GM18505 (cell line): ENCODE measurements at regions not wholly inside any gene's neighbourhood (a gene's known extent, or its start where the extent isn't known, plus 50 kb on each side); places are given as distances from the start of the nearest gene placed in this dataset.

Experiments
- ATAC-seq: cut with Tn5 transposase; IDR thresholded peaks from one replicate; pipeline ENCODE4 v1.9.1; 2021; ENCODE audit not compliant: unreplicated experiment
- POLR2A ChIP-seq: IDR thresholded peaks from 4 replicates; pipeline ENCODE4 v1.6.1; 2011; ENCODE audit warnings: borderline replicate concordance; ENCODE audit not compliant: insufficient read depth, insufficient read length; ENCODE audit errors: extremely low read depth

GRCh38 chr4:131192318-131192717 lies 1956.8 kb upstream of the PCDH10 start:
- TF ChIP-seq POLR2A: no peak
- ATAC-seq: no peak

GRCh38 chr4:131207589-131207988 lies 1941.5 kb upstream of the PCDH10 start:
- TF ChIP-seq POLR2A: no peak
- no peak for ATAC-seq

GRCh38 chr4:131248314-131248713 lies 1900.8 kb upstream of the PCDH10 start:
- no peak for ATAC-seq
- no peak for TF ChIP-seq POLR2A

- no peak for ATAC-seq
- no peak for TF ChIP-seq POLR2A
Measured at GRCh38 chr4:131251321-131251720, 1897.8 kb upstream of the PCDH10 start.

- TF ChIP-seq POLR2A: no peak
- no peak for ATAC-seq
Measured at GRCh38 chr4:131257241-131257640, 1891.9 kb upstream of the PCDH10 start.

GRCh38 chr4:131258361-131258760 lies 1890.7 kb upstream of the PCDH10 start:
- no peak for TF ChIP-seq POLR2A
- no peak for ATAC-seq

GRCh38 chr4:131288441-131288840 lies 1860.7 kb upstream of the PCDH10 start:
- TF ChIP-seq POLR2A: no peak
- ATAC-seq: no peak

GRCh38 chr4:131296192-131296591 lies 1852.9 kb upstream of the PCDH10 start:
- no peak for ATAC-seq
- no peak for TF ChIP-seq POLR2A

- ATAC-seq: no peak
- no peak for TF ChIP-seq POLR2A
Measured at GRCh38 chr4:131302108-131302507, 1847.0 kb upstream of the PCDH10 start.

GRCh38 chr4:131304686-131305085 lies 1844.4 kb upstream of the PCDH10 start:
- TF ChIP-seq POLR2A: no peak
- no peak for ATAC-seq

- ATAC-seq: no peak
Measured at GRCh38 chr4:131309628-131310027, 1839.5 kb upstream of the PCDH10 start.

GRCh38 chr4:131316086-131316485 lies 1833.0 kb upstream of the PCDH10 start:
- no peak for TF ChIP-seq POLR2A
- ATAC-seq: no peak

More at GRCh38 chr4:131309628-131310027, 1839.5 kb upstream of the PCDH10 start:
- no peak for TF ChIP-seq POLR2A

- no peak for TF ChIP-seq POLR2A
- ATAC-seq: no peak
Measured at GRCh38 chr4:131337936-131338335, 1811.2 kb upstream of the PCDH10 start.

- TF ChIP-seq POLR2A: no peak
- ATAC-seq: no peak
Measured at GRCh38 chr4:131339137-131339536, 1810.0 kb upstream of the PCDH10 start.

GRCh38 chr4:131344761-131345160 lies 1804.3 kb upstream of the PCDH10 start:
- no peak for TF ChIP-seq POLR2A
- no peak for ATAC-seq
